KMS-11 (cell line): ENCODE measurements at regions not wholly inside any gene's neighbourhood (a gene's known extent, or its start where the extent isn't known, plus 50 kb on each side); places are given as distances from the start of the nearest gene placed in this dataset.

Experiments
- H2AFZ ChIP-seq: fragments of 200-600 bp; sonication (generic); 2 replicates; pipeline ENCODE4 v1.6.1; 2016; ENCODE audit warnings: antibody characterized with exemption, mixed run types, low read depth
- H3K27ac ChIP-seq: fragments of 200-600 bp; sonication (generic); 2 replicates; pipeline ENCODE4 v1.6.1; 2016; ENCODE audit warnings: mild to moderate bottlenecking, mixed run types
- H3K27me3 ChIP-seq: fragments of 200-600 bp; sonication (generic); 2 replicates; pipeline ENCODE4 v1.6.1; 2017; ENCODE audit warnings: mild to moderate bottlenecking, low read depth, mixed run types, moderate library complexity; ENCODE audit not compliant: insufficient read depth
- H3K36me3 ChIP-seq: fragments of 200-600 bp; sonication (generic); 2 replicates; pipeline ENCODE4 v1.6.1; 2017; ENCODE audit warnings: mild to moderate bottlenecking, mixed run types; ENCODE audit not compliant: insufficient read depth
- H3K4me1 ChIP-seq: fragments of 200-600 bp; sonication (generic); 2 replicates; pipeline ENCODE4 v1.6.1; 2016; ENCODE audit warnings: mild to moderate bottlenecking, low read depth, mixed run types; ENCODE audit not compliant: poor library complexity, severe bottlenecking
- H3K4me2 ChIP-seq: fragments of 200-600 bp; sonication (generic); 2 replicates; pipeline ENCODE4 v1.7.0; 2016; ENCODE audit warnings: mild to moderate bottlenecking, mixed run types
- H3K4me3 ChIP-seq: fragments of 200-600 bp; sonication (generic); IDR thresholded peaks from 2 replicates; pipeline ENCODE4 v1.6.1; 2017; ENCODE audit warnings: low read depth, low read length, mixed read lengths; ENCODE audit not compliant: insufficient read depth
- H3K79me2 ChIP-seq: fragments of 200-600 bp; sonication (generic); 2 replicates; pipeline ENCODE4 v1.6.1; 2016; ENCODE audit warnings: low read depth, mixed run types; ENCODE audit not compliant: insufficient read depth
- H3K9ac ChIP-seq: fragments of 200-600 bp; sonication (generic); 2 replicates; pipeline ENCODE4 v1.6.1; 2016; ENCODE audit warnings: mild to moderate bottlenecking, mixed run types
- H4K20me1 ChIP-seq: fragments of 200-600 bp; sonication (generic); 2 replicates; pipeline ENCODE4 v1.6.1; 2016; ENCODE audit warnings: mild to moderate bottlenecking, mixed run types; ENCODE audit not compliant: insufficient read depth
- TF ChIP-seq, protein P1 (sequence below): fragments of 200-600 bp; sonication (generic); conservative IDR thresholded peaks from 2 replicates; pipeline ENCODE4 v1.6.1; 2017; ENCODE audit warnings: low read depth, mild to moderate bottlenecking, antibody characterized with exemption, low read length, moderate library complexity, mixed read lengths

DNA sequence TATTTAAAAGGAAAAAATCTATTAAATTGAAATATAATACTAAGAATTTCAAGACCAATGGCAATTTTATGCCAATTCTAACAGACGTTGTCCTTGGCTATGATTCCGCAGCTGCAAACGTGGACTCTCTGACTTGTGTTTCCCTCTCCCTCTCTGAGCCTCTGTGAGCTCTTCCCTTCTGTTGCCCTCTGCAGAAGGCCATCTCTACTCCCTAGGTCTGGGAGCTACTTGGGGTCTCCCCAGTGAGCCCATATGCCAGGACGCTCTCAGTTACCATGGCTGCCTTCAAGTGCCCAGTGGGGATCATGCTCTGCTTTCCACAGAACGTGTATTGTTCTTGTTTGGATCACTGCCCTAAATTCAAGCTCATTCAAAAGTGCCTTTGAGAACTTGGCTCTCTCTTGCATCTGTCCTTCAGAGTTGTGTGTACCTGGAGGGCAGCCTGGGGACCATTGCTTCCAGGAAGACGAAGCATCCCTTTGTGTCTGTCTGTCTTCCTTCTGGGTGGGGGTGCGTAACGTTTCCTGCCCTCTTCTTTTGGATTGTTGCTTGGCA, 97.5 kb upstream of the TSPAN2 start:
- Histone ChIP-seq H3K4me1 (no peaks in the 10 kb centered on the region), H3K4me2 (no peak overlapping the region), H3K4me3 (no peak overlapping the region), H3K36me3 (no peaks in the 10 kb centered on the region), H3K9ac (no peak overlapping the region), H3K79me2 (no peaks in the 10 kb centered on the region), H3K27ac (no peak overlapping the region), H2AFZ (no peak overlapping the region), H3K27me3 (no peaks in the 10 kb centered on the region), H4K20me1 (no peaks in the 10 kb centered on the region)
- TF ChIP-seq, protein P1, sequence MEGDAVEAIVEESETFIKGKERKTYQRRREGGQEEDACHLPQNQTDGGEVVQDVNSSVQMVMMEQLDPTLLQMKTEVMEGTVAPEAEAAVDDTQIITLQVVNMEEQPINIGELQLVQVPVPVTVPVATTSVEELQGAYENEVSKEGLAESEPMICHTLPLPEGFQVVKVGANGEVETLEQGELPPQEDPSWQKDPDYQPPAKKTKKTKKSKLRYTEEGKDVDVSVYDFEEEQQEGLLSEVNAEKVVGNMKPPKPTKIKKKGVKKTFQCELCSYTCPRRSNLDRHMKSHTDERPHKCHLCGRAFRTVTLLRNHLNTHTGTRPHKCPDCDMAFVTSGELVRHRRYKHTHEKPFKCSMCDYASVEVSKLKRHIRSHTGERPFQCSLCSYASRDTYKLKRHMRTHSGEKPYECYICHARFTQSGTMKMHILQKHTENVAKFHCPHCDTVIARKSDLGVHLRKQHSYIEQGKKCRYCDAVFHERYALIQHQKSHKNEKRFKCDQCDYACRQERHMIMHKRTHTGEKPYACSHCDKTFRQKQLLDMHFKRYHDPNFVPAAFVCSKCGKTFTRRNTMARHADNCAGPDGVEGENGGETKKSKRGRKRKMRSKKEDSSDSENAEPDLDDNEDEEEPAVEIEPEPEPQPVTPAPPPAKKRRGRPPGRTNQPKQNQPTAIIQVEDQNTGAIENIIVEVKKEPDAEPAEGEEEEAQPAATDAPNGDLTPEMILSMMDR = no peak

GRCh38 chr1:115185336-115185735, 96.0 kb upstream of the TSPAN2 start:
- no peak overlapping the region for H3K27ac ChIP-seq

DNA sequence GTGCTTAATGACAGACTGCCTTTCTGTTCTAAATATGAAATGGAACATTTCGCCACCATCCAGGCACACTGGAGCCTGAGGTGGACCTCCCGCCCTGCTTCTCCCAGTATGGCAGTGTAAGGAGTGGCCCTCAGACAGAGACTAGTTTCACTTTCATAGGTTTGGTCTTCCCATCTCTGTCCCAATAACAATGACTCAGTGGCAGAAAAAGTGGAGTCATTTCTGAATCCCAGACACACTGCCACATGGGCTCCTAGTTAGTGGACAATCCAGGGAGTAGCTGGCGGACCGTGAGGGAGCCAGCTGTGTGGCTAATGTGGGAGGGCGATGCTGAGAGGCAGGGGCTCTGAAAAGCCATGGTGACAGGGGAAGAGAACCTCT, 95.6 kb upstream of the TSPAN2 start:
- H3K27me3 ChIP-seq = no peaks in the 10 kb centered on the region
- no peaks in the 10 kb centered on the region for H3K36me3 ChIP-seq
- H3K79me2 ChIP-seq = no peaks in the 10 kb centered on the region
- H3K4me1 ChIP-seq = no peaks in the 10 kb centered on the region
- H3K4me3 ChIP-seq = no peak overlapping the region
- no peaks in the 10 kb centered on the region for H4K20me1 ChIP-seq
- no peak overlapping the region for H2AFZ ChIP-seq
- no peak overlapping the region for H3K9ac ChIP-seq
- H3K27ac ChIP-seq = no peak overlapping the region
- TF ChIP-seq, protein P1 = no peak
- no peak overlapping the region for H3K4me2 ChIP-seq

More at GRCh38 chr1:115185336-115185735, 96.0 kb upstream of the TSPAN2 start:
- no peaks in the 10 kb centered on the region for H3K79me2 ChIP-seq
- no peaks in the 10 kb centered on the region for H3K27me3 ChIP-seq
- TF ChIP-seq, protein P1 = no peak
- H4K20me1 ChIP-seq = no peaks in the 10 kb centered on the region
- no peak overlapping the region for H3K4me3 ChIP-seq
- H2AFZ ChIP-seq = no peak overlapping the region
- no peak overlapping the region for H3K9ac ChIP-seq
- no peaks in the 10 kb centered on the region for H3K36me3 ChIP-seq
- no peaks in the 10 kb centered on the region for H3K4me1 ChIP-seq
- no peak overlapping the region for H3K4me2 ChIP-seq

- Histone ChIP-seq H3K9ac (no peak overlapping the region), H4K20me1 (no peaks in the 10 kb centered on the region), H3K36me3 (no peaks in the 10 kb centered on the region), H3K4me1 (no peaks in the 10 kb centered on the region), H3K27me3 (no peaks in the 10 kb centered on the region), H3K4me2 (no peak overlapping the region), H3K79me2 (no peaks in the 10 kb centered on the region), H3K4me3 (no peak overlapping the region), H2AFZ (no peak overlapping the region), H3K27ac (no peak overlapping the region)
- TF ChIP-seq, protein P1 = no peak
Observed at GRCh38 chr1:115184260-115184950, 95.1 kb upstream of the TSPAN2 start.
